ENCODE measurements at regions not wholly inside any gene's neighbourhood (a gene's known extent, or its start where the extent isn't known, plus 50 kb on each side); places are given as distances from the start of the nearest gene placed in this dataset.

GRCh38 chr7:17584822-17585221 lies 286.4 kb downstream of the AHR start:
- Histone ChIP-seq H3K27me3 (no peaks in the 10 kb centered on the region), H3K27ac (no peak overlapping the region), H3K4me3 (no peak overlapping the region), H3K4me1 (no peaks in the 10 kb centered on the region), H3K36me3 (no peaks in the 10 kb centered on the region), H3K9me3 (no peaks in the 10 kb centered on the region)
- no peak for TF ChIP-seq CTCF (IDR thresholded peaks at IDR 0.05)
- DNase-seq = no peak
- intact Hi-C loops (cut with DNase I; ENCODE audit: low total_unique reads) = no loop called here

- no peaks in the 10 kb centered on the region for H3K27me3 ChIP-seq
- H3K36me3 ChIP-seq = no peaks in the 10 kb centered on the region
- no peak overlapping the region for H3K4me3 ChIP-seq
- TF ChIP-seq CTCF (IDR thresholded peaks at IDR 0.05) = no peak
- no peaks in the 10 kb centered on the region for H3K9me3 ChIP-seq
- H3K4me1 ChIP-seq = no peaks in the 10 kb centered on the region
- H3K27ac ChIP-seq = no peak overlapping the region
- DNase-seq = no peak
- intact Hi-C loops (cut with DNase I; ENCODE audit: low total_unique reads) = no loop called here
Measured at GRCh38 chr7:17586711-17587110, 288.3 kb downstream of the AHR start.

DNA sequence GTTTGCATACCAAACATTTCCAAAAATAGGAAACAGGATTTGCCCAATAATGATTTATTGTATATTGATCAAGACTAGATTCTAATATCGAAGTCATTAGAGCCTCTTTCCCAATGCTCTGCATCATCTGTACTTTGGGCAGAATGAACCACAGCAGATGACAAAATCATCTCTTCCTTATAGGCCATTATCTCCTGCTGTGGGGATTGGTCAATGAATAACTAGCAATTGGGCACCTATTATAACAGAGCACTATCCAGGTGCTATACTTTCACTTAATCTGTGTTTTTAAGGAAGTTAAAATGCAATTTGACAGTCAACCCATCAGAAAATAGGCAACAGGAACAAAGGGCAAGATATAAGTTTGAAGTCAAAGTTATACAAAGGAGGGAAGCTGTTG lies 290.3 kb downstream of the AHR start:
- no peak overlapping the region for H3K27ac ChIP-seq

GRCh38 chr7:17589671-17590070 lies 291.2 kb downstream of the AHR start:
- no peak for DNase-seq
- no peak for TF ChIP-seq CTCF (IDR thresholded peaks at IDR 0.05)
- Histone ChIP-seq H3K4me3 (no peak overlapping the region), H3K9me3 (no peaks in the 10 kb centered on the region), H3K4me1 (no peaks in the 10 kb centered on the region), H3K36me3 (no peaks in the 10 kb centered on the region), H3K27me3 (no peaks in the 10 kb centered on the region), H3K27ac (no peak overlapping the region)
- intact Hi-C loops (cut with DNase I; ENCODE audit: low total_unique reads) = no loop called here

More for the DNA sequence above, 290.3 kb downstream of the AHR start:
- Histone ChIP-seq H3K4me3 (no peak overlapping the region), H3K4me1 (no peaks in the 10 kb centered on the region), H3K9me3 (no peaks in the 10 kb centered on the region), H3K36me3 (no peaks in the 10 kb centered on the region), H3K27me3 (no peaks in the 10 kb centered on the region)
- no peak for TF ChIP-seq CTCF (IDR thresholded peaks at IDR 0.05)
- intact Hi-C loops (cut with DNase I; ENCODE audit: low total_unique reads) = no loop called here
- no peak for DNase-seq

DNA sequence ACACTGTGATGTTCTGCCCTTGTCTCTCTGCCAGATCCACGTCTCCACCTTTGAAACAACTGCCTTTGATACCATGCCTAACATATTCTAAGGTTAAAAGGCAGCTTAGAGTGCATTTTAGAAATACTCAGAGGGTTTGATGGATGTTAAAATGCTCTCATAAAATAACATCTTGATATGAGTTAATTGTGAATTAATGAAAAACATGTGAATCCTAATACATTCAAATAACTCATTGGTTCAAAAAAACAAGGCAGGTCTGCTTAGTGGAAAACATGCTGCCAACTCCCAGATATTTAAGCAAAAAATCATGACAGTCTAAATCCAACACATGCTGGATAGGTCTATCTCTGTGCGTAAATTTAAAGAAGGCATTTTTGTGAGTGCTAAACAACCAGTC lies 291.8 kb downstream of the AHR start:
- Histone ChIP-seq H3K27me3 (no peaks in the 10 kb centered on the region), H3K4me1 (no peaks in the 10 kb centered on the region), H3K27ac (no peak overlapping the region), H3K36me3 (no peaks in the 10 kb centered on the region), H3K4me3 (no peak overlapping the region), H3K9me3 (no peaks in the 10 kb centered on the region)
- no peak for DNase-seq
- intact Hi-C loops (cut with DNase I; ENCODE audit: low total_unique reads) = no loop called here
- TF ChIP-seq CTCF (IDR thresholded peaks at IDR 0.05) = no peak

GRCh38 chr7:17593819-17594419 lies 295.5 kb downstream of the AHR start:
- H3K9me3 ChIP-seq = no peaks in the 10 kb centered on the region
- TF ChIP-seq CTCF (IDR thresholded peaks at IDR 0.05) = no peak
- no peaks in the 10 kb centered on the region for H3K36me3 ChIP-seq
- intact Hi-C loops (cut with DNase I; ENCODE audit: low total_unique reads) = no loop called here
- H3K4me3 ChIP-seq = no peak overlapping the region
- no peak for DNase-seq
- no peak overlapping the region for H3K27ac ChIP-seq
- H3K4me1 ChIP-seq = no peaks in the 10 kb centered on the region
- H3K27me3 ChIP-seq = no peaks in the 10 kb centered on the region

Measured in tibial artery (tissue), 4 donors.